ENCODE measurements at regions not wholly inside any gene's neighbourhood (a gene's known extent, or its start where the extent isn't known, plus 50 kb on each side); places are given as distances from the start of the nearest gene placed in this dataset.
A peak's percentile ranks its signal among the peaks of the same experiment; 100 is the strongest.

DNA sequence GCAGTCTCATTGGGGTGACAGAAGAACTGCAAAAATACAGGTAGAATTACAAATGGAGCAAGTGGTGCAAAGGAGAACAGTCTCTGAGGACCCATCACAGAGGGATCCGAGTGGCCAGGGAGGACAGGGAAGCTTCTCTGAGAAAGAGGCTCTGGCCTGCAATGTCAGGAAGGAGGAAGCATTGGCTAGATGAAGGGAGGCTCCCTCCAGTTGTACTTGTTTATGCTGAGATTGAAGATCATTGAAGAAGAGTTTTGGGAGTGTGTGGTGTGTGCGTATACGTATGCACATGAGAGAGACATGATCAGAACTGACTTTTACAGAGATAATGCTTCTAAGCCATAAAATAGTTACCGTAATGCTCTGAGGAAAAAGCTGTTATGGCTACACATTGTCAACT is 274.7 kb upstream of the FZD8 start:
- TF ChIP-seq, protein P1, sequence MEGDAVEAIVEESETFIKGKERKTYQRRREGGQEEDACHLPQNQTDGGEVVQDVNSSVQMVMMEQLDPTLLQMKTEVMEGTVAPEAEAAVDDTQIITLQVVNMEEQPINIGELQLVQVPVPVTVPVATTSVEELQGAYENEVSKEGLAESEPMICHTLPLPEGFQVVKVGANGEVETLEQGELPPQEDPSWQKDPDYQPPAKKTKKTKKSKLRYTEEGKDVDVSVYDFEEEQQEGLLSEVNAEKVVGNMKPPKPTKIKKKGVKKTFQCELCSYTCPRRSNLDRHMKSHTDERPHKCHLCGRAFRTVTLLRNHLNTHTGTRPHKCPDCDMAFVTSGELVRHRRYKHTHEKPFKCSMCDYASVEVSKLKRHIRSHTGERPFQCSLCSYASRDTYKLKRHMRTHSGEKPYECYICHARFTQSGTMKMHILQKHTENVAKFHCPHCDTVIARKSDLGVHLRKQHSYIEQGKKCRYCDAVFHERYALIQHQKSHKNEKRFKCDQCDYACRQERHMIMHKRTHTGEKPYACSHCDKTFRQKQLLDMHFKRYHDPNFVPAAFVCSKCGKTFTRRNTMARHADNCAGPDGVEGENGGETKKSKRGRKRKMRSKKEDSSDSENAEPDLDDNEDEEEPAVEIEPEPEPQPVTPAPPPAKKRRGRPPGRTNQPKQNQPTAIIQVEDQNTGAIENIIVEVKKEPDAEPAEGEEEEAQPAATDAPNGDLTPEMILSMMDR (IDR thresholded peaks at IDR 0.05), result peak in 8 of 12 donors; percentile 6 to 43 (median 24)
- no peak for TF ChIP-seq POLR2A (IDR thresholded peaks at IDR 0.05)
